ENCODE measurements at regions not wholly inside any gene's neighbourhood (a gene's known extent, or its start where the extent isn't known, plus 50 kb on each side); places are given as distances from the start of the nearest gene placed in this dataset.

DNA sequence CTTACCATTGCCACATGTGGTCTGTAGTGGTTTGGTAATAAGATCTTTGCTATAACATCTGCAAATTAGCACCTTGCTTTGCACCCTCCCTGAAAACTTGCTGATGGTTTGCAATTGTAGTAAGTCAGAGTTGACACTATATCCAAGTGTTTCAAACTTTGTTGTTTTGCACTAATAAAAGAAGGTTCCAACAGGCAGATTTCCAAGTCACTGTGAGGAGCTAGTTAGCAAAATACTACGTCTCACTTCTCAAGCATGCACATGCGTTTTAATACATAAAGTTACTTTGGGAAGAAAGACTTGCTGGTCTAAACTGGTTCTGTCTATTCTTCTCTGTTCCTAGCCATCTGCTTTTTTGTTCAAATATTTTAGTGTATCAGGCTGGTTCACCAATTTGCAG, 103.7 kb upstream of the ZNF521 start:
- Histone ChIP-seq H3K36me3 (ENCODE audit: control insufficient read depth, insufficient read depth, low read length) (no peaks in the 10 kb centered on the region), H3K4ac (ENCODE audit: low read depth, low read length) (no peak overlapping the region), H4K91ac (ENCODE audit: insufficient read depth, low read depth, low read length) (no peak overlapping the region), H2BK120ac (ENCODE audit: low read depth, low read length) (no peak overlapping the region), H2AK5ac (ENCODE audit: low read depth, low read length) (no peak overlapping the region), H2BK20ac (ENCODE audit: low read depth, low read length) (no peak overlapping the region), H4K5ac (ENCODE audit: low read depth, low read length) (no peak overlapping the region), H3K14ac (replicated peaks; ENCODE audit: low read depth, low read length) (no peak overlapping the region), H3K23ac (ENCODE audit: low read depth, low read length) (no peak overlapping the region), H3K4me2 (ENCODE audit: low read depth, low read length) (no peak overlapping the region), H2AFZ (replicated peaks; ENCODE audit: low read length, poor library complexity) (no peak overlapping the region), H3K9ac (ENCODE audit: low read depth, low read length) (no peak overlapping the region), H3K27me3 (ENCODE audit: control insufficient read depth, insufficient read depth, low read length) (no peaks in the 10 kb centered on the region), H3K27ac (ENCODE audit: insufficient read depth, low read length) (no peak overlapping the region), H2BK15ac (ENCODE audit: low read depth, low read length) (no peak overlapping the region), H2BK5ac (ENCODE audit: low read depth, low read length, poor library complexity, severe bottlenecking) (no peak overlapping the region), H4K20me1 (ENCODE audit: insufficient read depth, low read length) (no peaks in the 10 kb centered on the region), H3K9me3 (ENCODE audit: control insufficient read depth, insufficient read depth, low read length) (peaks cover 2% of the 10 kb centered on the region; the same call in 1 of the 2 replicates), H3K56ac (ENCODE audit: extremely low read depth, insufficient read depth, low read length) (no peak overlapping the region), H3K18ac (ENCODE audit: low read depth, low read length) (no peak overlapping the region), H3K4me1 (ENCODE audit: control insufficient read depth, insufficient read depth, low read length) (peaks cover 9% of the 10 kb centered on the region), H3K4me3 (ENCODE audit: insufficient read depth, low read depth, low read length) (no peak overlapping the region), H2AK9ac (replicated peaks; ENCODE audit: low read depth, low read length, poor library complexity) (no peak overlapping the region), H4K8ac (ENCODE audit: low read depth in 2 of 2, low read length in 2 of 2) (no peak overlapping the region), H3K9me1 (ENCODE audit: insufficient read depth, low read length) (no peaks in the 10 kb centered on the region), H3K79me1 (ENCODE audit: low read depth in 1 of 2, low read length in 2 of 2) (no peaks in the 10 kb centered on the region)
- ChIA-PET CTCF (no interaction called here), POLR2A (ENCODE audit: unreplicated experiment) (no interaction called here)
- intact Hi-C loops (cut with micrococcal nuclease): no loop called here
- dilution Hi-C loops (cut with HindIII; ENCODE audit: low sequenced_read_pairs, unreplicated experiment): no loop called here
- in situ Hi-C loops (cut with MboI; ENCODE audit: low sequenced_read_pairs): no loop called here
- BruUV-seq (replicated peaks): no TSS peak
- ATAC-seq (ENCODE audit: low read depth) (no peak), DNase-seq (no peak)
- 57% methylated on average over 2 of the region's 2 CpGs; no CpG with 5 or more reads in 1 of the 2 experiments for WGBS, 2 experiments (ENCODE audit: extremely low coverage in 2 of 2, insufficient read length in 1 of 2)
- no peak for TF ChIP-seq ELK1 (IDR thresholded peaks at IDR 0.05; ENCODE audit: borderline replicate concordance, low read depth, low read length)
- no peak for TF ChIP-seq BHLHE40 (IDR thresholded peaks at IDR 0.05; ENCODE audit: low read depth, low read length)
- TF ChIP-seq CHD1 (IDR thresholded peaks at IDR 0.05; ENCODE audit: low read depth, low read length): no peak
- TF ChIP-seq RCOR1 (IDR thresholded peaks at IDR 0.05; ENCODE audit: insufficient replicate concordance, low read length): no peak
- no peak for TF ChIP-seq MAFK (IDR thresholded peaks at IDR 0.05; ENCODE audit: low read depth, low read length)
- no peak for TF ChIP-seq RFX5 (IDR thresholded peaks at IDR 0.05; ENCODE audit: low read depth, low read length)
- TF ChIP-seq FOS (IDR thresholded peaks at IDR 0.05; ENCODE audit: low read depth, low read length): no peak
- no peak for TF ChIP-seq MXI1 (IDR thresholded peaks at IDR 0.05; ENCODE audit: borderline replicate concordance, low read depth, low read length)

Measured in IMR-90 (cell line).